H9 (cell line): ENCODE measurements at regions not wholly inside any gene's neighbourhood (a gene's known extent, or its start where the extent isn't known, plus 50 kb on each side); places are given as distances from the start of the nearest gene placed in this dataset.

Experiments used
- DNase-seq: peaks from one replicate; pipeline ENCODE4 v3.0.0-alpha.2; 2017
- H2AFZ ChIP-seq: one replicate; pipeline ENCODE4 v1.6.1; 2013; ENCODE audit warnings: mild to moderate bottlenecking, low read length, control low read depth, moderate library complexity
- H2AK5ac ChIP-seq: 2 replicates; pipeline ENCODE4 v1.6.1; 2013; ENCODE audit warnings: low read length, control low read depth, mixed read lengths; ENCODE audit not compliant: insufficient read length
- H2BK120ac ChIP-seq: one replicate; pipeline ENCODE4 v1.6.1; 2013; ENCODE audit warnings: low read depth, mild to moderate bottlenecking, low read length, control low read depth, inconsistent platforms; ENCODE audit not compliant: poor library complexity, severe bottlenecking
- H2BK12ac ChIP-seq: 2 replicates; pipeline ENCODE4 v1.6.1; 2013; ENCODE audit warnings: low read length, control low read depth, mixed read lengths, low read depth; ENCODE audit not compliant: insufficient read length
- H2BK15ac ChIP-seq: 2 replicates; pipeline ENCODE4 v1.6.1; 2013; ENCODE audit warnings: low read depth, low read length, control low read depth
- H2BK20ac ChIP-seq: one replicate; pipeline ENCODE4 v1.6.1; 2013; ENCODE audit warnings: low read depth, mild to moderate bottlenecking, low read length, control low read depth, inconsistent platforms; ENCODE audit not compliant: poor library complexity, severe bottlenecking
- H2BK5ac ChIP-seq: 2 replicates; pipeline ENCODE4 v1.6.1; 2013; ENCODE audit warnings: low read length, control low read depth, mixed read lengths; ENCODE audit not compliant: insufficient read length
- H3K14ac ChIP-seq: 2 replicates; pipeline ENCODE4 v1.6.1; 2013; ENCODE audit warnings: low read length, control low read depth; ENCODE audit not compliant: insufficient read depth
- H3K18ac ChIP-seq: 2 replicates; pipeline ENCODE4 v1.6.1; 2013; ENCODE audit warnings: low read depth, mild to moderate bottlenecking, mixed read lengths, low read length, control low read depth; ENCODE audit not compliant: insufficient read length
- H3K23ac ChIP-seq: 2 replicates; pipeline ENCODE4 v1.6.1; 2013; ENCODE audit warnings: low read length, control low read depth, mixed read lengths, low read depth; ENCODE audit not compliant: insufficient read length
- H3K23me2 ChIP-seq: 2 replicates; pipeline ENCODE4 v1.6.1; 2013; ENCODE audit warnings: low read depth, mild to moderate bottlenecking, mixed read lengths, low read length, control low read depth; ENCODE audit not compliant: insufficient read length, poor library complexity, severe bottlenecking
- H3K27ac ChIP-seq: 2 replicates; pipeline ENCODE4 v1.5.1; 2013; ENCODE audit warnings: low read length, control low read depth, mixed read lengths, low read depth; ENCODE audit not compliant: insufficient read length
- H3K27me3 ChIP-seq: 2 replicates; pipeline ENCODE4 v1.6.1; 2013; ENCODE audit warnings: low read length, control low read depth, inconsistent platforms; ENCODE audit not compliant: insufficient read depth
- H3K4ac ChIP-seq: 2 replicates; pipeline ENCODE4 v1.6.1; 2013; ENCODE audit warnings: low read depth, mild to moderate bottlenecking, control low read depth, inconsistent platforms, low read length, moderate library complexity
- H3K4me1 ChIP-seq: 2 replicates; pipeline ENCODE4 v1.6.1; 2013; ENCODE audit warnings: low read length, control low read depth, inconsistent platforms; ENCODE audit not compliant: insufficient read depth
- H3K4me2 ChIP-seq: 2 replicates; pipeline ENCODE4 v1.6.1; 2013; ENCODE audit warnings: low read length, control low read depth, mixed read lengths; ENCODE audit not compliant: insufficient read length, insufficient read depth
- H3K56ac ChIP-seq: 2 replicates; pipeline ENCODE4 v1.6.1; 2013; ENCODE audit warnings: low read depth, mild to moderate bottlenecking, mixed read lengths, low read length, control low read depth; ENCODE audit not compliant: insufficient read length
- H3K79me1 ChIP-seq: 2 replicates; pipeline ENCODE4 v1.6.1; 2013; ENCODE audit warnings: low read depth, mild to moderate bottlenecking, moderate library complexity, low read length, control low read depth, inconsistent platforms; ENCODE audit not compliant: insufficient read depth, poor library complexity, severe bottlenecking
- H3K79me2 ChIP-seq: 2 replicates; pipeline ENCODE4 v1.6.1; 2013; ENCODE audit warnings: low read length, control low read depth, inconsistent platforms; ENCODE audit not compliant: insufficient read depth
- H3K9ac ChIP-seq: 2 replicates; pipeline ENCODE4 v1.6.1; 2013; ENCODE audit warnings: low read length, control low read depth, mixed read lengths; ENCODE audit not compliant: insufficient read length; ENCODE audit errors: extremely low read depth
- H3K9me3 ChIP-seq: one replicate; pipeline ENCODE4 v1.6.1; 2013; ENCODE audit warnings: low read depth, low read length, inconsistent platforms; ENCODE audit not compliant: control insufficient read depth
- H3T11ph ChIP-seq: one replicate; pipeline ENCODE4 v1.6.1; 2013; ENCODE audit warnings: mild to moderate bottlenecking, low read length, control low read depth, inconsistent platforms
- H4K20me1 ChIP-seq: one replicate; pipeline ENCODE4 v1.6.1; 2013; ENCODE audit not compliant: control insufficient read depth, insufficient read length, insufficient read depth
- H4K5ac ChIP-seq: 2 replicates; pipeline ENCODE4 v1.6.1; 2013; ENCODE audit warnings: low read depth, mild to moderate bottlenecking, mixed read lengths, low read length, control low read depth; ENCODE audit not compliant: insufficient read length
- H4K8ac ChIP-seq: replicated peaks from 2 replicates; pipeline ENCODE4 v1.6.1; 2013; ENCODE audit warnings: low read length, control low read depth, mixed read lengths, low read depth; ENCODE audit not compliant: insufficient read length
- H4K91ac ChIP-seq: 2 replicates; pipeline ENCODE4 v1.6.1; 2013; ENCODE audit warnings: low read depth, mild to moderate bottlenecking, moderate library complexity, mixed read lengths, low read length, control low read depth; ENCODE audit not compliant: insufficient read length
- H3K27ac Mint-ChIP-seq, 3 experiments: 2 replicates in 2 of 3; 3 replicates in 1 of 3; pipeline ENCODE4 v1.8.0; 2020 to 2021; ENCODE audit warnings: mixed read lengths in 3 of 3, mild to moderate bottlenecking in 1 of 3, moderate library complexity in 1 of 3
- H3K27me3 Mint-ChIP-seq: 2 replicates; pipeline ENCODE4 v1.8.0; 2021; ENCODE audit warnings: low read depth, mild to moderate bottlenecking, moderate library complexity, mixed read lengths
- H3K36me3 Mint-ChIP-seq, 3 experiments: 2 replicates in 2 of 3; 3 replicates in 1 of 3; pipeline ENCODE4 v1.8.0; 2020 to 2021; ENCODE audit warnings: low read depth in 3 of 3, mixed read lengths in 3 of 3; ENCODE audit not compliant: insufficient read depth in 1 of 3
- H3K4me1 Mint-ChIP-seq, 2 experiments: 2 replicates each; pipeline ENCODE4 v1.8.0; 2020; ENCODE audit warnings: mixed read lengths in 2 of 2
- H3K4me3 Mint-ChIP-seq, 2 experiments: 2 replicates in 1 of 2; 3 replicates in 1 of 2; pipeline ENCODE4 v1.8.0; 2020 to 2021; ENCODE audit warnings: mild to moderate bottlenecking in 2 of 2, mixed read lengths in 2 of 2, moderate library complexity in 1 of 2
- H3K9me3 Mint-ChIP-seq, 2 experiments: 2 replicates in 1 of 2; 3 replicates in 1 of 2; pipeline ENCODE4 v1.8.0; 2020; ENCODE audit warnings: mild to moderate bottlenecking in 2 of 2, mixed read lengths in 2 of 2, moderate library complexity in 1 of 2
- CTCF ChIP-seq: fragments of 200-600 bp; sonication (generic); conservative IDR thresholded peaks from 3 replicates; pipeline ENCODE4 v1.8.0; 2021; ENCODE audit warnings: antibody characterized with exemption, mild to moderate bottlenecking
- WGBS: extraction: QIAGEN DNeasy Blood & Tissue Kit; methylation state at CpG from one replicate; pipeline ENCODE4 v1.1.7; 2013; ENCODE audit warnings: missing lambda C conversion rate, low lambda C conversion rate, mixed read lengths; ENCODE audit not compliant: insufficient read length; ENCODE audit errors: extremely low coverage; 5-methylcytosine and 5-hydroxymethylcytosine counted together

- peaks cover 22 to 34% of the 10 kb centered on the region in 2 experiments for H3K4me1 Mint-ChIP-seq
- Histone ChIP-seq H4K91ac (no peak overlapping the region), H3K79me1 (no peaks in the 10 kb centered on the region), H2BK15ac (no peak overlapping the region), H2BK120ac (no peak overlapping the region), H3K9ac (no peak overlapping the region), H2BK20ac (peak overlapping the region; percentile 84), H3T11ph (no peak overlapping the region), H3K56ac (no peak overlapping the region), H4K8ac (no peak overlapping the region), H4K5ac (no peak overlapping the region), H3K14ac (no peak overlapping the region), H3K4me1 (peaks cover 3% of the 10 kb centered on the region; the same call in 1 of the 2 replicates), H4K20me1 (no peaks in the 10 kb centered on the region), H2BK5ac (no peak overlapping the region), H3K4me2 (peak overlapping the region; percentile 27), H3K9me3 (no peaks in the 10 kb centered on the region), H3K23me2 (no peaks in the 10 kb centered on the region), H2AFZ (no peak overlapping the region), H3K27ac (no peak overlapping the region), H3K79me2 (no peaks in the 10 kb centered on the region), H3K18ac (no peak overlapping the region), H2BK12ac (no peak overlapping the region), H2AK5ac (no peak overlapping the region), H3K27me3 (no peaks in the 10 kb centered on the region), H3K23ac (no peak overlapping the region), H3K4ac (no peak overlapping the region)
- H3K36me3 Mint-ChIP-seq, result 0 out of 7 replicates have a peak, but pooled peaks cover 0 to 4% (median 0%) of the 10 kb centered on the region in 3 experiments
- no peak for TF ChIP-seq CTCF
- DNase-seq, result no peak
- peak overlapping the region in 1 of 3 experiments; percentile 15; a peak in 3 of 7 replicates for H3K27ac Mint-ChIP-seq
- H3K4me3 Mint-ChIP-seq, result no peak overlapping the region
- WGBS, result no CpG with 5 or more reads among the region's 3 CpGs
- H3K27me3 Mint-ChIP-seq, result no peaks in the 10 kb centered on the region; the same call in 1 of the 2 replicates
- peaks cover 3 to 5% of the 10 kb centered on the region in 2 experiments; a peak in 3 of 5 replicates for H3K9me3 Mint-ChIP-seq
These were observed 490.7 kb upstream of the SULF2 start for GRCh38 chr20:48276021-48276342.
